Testis (tissue), 2 donors: ENCODE measurements at regions not wholly inside any gene's neighbourhood (a gene's known extent, or its start where the extent isn't known, plus 50 kb on each side); places are given as distances from the start of the nearest gene placed in this dataset.

Experiments
- CTCF ChIP-seq, 3 experiments: fragments of 450-650 bp in 2 of 3; fragments of 200-600 bp in 1 of 3; sonication (generic) in 1 of 3; IDR thresholded peaks; one replicate each; pipeline ENCODE4 v1.5.1; 2016 to 2019; ENCODE audit warnings: antibody characterized with exemption in 3 of 3, mild to moderate bottlenecking in 2 of 3, moderate library complexity in 1 of 3
- POLR2A ChIP-seq: fragments of 450-650 bp; IDR thresholded peaks from one replicate; pipeline ENCODE4 v1.6.1; 2017; ENCODE audit warnings: antibody characterized with exemption, mild to moderate bottlenecking, moderate library complexity

DNA sequence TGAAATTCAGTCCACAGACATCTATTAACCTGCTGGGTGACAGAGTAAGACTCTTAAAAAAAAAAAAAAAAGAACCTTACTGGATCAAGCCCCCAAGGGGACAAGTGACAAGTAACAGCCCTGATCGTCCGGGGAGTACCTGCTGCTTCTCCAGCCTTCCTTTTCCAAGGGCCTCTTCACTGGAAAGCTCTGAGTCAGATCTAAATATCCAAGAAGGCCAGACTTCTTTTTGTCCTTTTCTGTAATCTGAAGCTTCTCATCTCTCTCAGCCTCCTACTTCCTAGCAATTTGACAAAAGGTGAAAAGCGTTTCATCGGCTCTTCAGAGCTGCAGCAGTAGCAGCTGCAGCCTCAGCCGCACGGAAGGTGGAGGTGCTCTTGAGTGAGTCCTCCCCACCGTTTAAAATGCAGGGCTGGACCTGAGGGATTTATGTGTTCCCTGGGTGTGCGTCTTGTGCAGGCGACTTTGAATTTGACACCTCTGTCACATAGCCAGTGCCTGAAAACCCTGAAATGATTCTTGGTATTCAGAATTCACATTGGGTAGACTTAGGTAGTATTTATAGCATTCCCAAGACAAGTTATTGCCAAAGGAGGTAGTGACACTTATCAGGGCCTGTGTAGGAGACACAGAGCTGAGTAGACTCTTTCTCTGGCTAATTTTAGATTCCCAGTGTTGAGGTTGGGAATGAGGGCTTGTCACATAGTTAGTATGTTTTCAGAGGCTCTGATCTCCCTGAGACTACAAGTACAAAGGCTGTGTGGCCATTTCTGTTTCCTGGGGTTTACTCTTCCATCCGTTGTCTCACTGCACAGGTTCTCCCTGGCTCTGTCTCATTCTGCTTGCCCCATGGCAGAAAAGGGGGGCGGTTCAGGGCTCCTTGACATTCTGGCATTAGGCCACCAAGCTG, 291.2 kb upstream of the C2CD4B start:
- TF ChIP-seq POLR2A (no peak), CTCF (IDR thresholded peaks at IDR 0.05) (no peak)
